HG03175 (cell line): ENCODE measurements at regions not wholly inside any gene's neighbourhood (a gene's known extent, or its start where the extent isn't known, plus 50 kb on each side); places are given as distances from the start of the nearest gene placed in this dataset.
"Not testable (repeated sequence)": the region's sequence is repeated elsewhere in the genome, so short reads cannot be mapped to it uniquely, and the experiment has no call there.

Source experiments
- ATAC-seq: cut with Tn5 transposase; IDR thresholded peaks from one replicate; pipeline ENCODE4 v1.9.1; 2021; ENCODE audit warnings: mild to moderate bottlenecking, moderate library complexity; ENCODE audit not compliant: unreplicated experiment

DNA sequence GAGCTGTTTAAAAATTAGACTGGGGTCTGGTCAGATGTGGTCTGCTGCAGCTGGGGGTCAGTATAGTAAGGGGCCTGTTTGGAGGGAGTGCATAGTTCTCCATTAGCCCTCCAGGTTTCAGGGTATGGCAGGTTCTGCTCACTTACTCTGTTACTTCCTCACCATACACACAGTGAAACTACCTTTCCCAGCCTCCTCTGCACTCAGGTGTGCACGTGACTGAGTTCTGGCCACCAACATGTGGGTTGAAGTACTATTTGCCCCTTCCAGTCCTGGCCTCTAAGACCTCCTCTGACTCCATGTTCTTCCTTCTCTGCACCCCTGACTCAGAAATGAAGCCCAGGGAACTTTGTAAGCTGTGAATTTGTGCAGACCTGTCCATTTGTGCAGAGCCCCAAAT lies 190.5 kb upstream of the CLINT1 start:
- ATAC-seq: no peak

DNA sequence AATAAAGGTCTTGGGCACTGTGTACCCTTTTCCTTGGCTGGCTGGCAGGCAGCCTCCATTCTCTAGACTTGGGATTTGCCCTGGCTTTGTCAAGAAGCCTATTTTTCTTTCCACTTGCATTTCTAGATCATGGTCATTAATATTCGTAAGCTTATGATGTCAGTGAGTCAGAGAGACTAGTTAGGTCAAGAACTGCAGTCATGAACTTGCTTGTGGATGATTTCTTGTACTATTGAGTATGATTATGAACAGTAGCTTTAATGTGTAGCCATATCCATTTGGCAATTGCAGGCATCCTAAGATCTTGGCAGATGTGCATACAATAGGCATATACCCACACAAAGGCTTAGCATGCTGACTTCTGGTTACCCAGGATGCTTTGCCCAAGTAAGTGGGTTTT lies 186.8 kb upstream of the CLINT1 start:
- ATAC-seq: no peak

DNA sequence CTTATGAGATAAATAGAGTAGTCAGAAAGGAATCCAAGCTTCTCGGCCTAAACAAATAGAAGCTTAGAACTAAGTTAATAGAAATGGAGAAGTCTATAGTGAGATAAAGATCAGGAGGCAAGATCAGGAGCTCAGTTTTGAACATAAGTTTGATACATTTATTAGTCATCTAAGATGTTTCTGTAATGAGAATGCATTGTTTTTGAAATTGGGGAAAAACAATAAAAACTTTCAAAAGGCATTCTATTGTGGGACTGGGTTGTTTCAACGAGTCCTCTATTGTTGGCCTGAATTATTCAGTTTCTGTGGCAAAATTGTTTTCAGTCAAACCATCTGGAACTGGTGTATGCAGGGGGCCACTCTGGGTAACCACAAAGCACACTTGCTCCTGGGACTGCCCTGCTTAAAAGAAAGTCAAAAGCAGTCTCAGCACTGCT lies 181.0 kb upstream of the CLINT1 start:
- no peak for ATAC-seq

GRCh38 chr5:158039441-158039840 lies 180.5 kb upstream of the CLINT1 start:
- no peak for ATAC-seq

GRCh38 chr5:158036983-158037595 lies 178.1 kb upstream of the CLINT1 start:
- ATAC-seq: not testable (repeated sequence)

DNA sequence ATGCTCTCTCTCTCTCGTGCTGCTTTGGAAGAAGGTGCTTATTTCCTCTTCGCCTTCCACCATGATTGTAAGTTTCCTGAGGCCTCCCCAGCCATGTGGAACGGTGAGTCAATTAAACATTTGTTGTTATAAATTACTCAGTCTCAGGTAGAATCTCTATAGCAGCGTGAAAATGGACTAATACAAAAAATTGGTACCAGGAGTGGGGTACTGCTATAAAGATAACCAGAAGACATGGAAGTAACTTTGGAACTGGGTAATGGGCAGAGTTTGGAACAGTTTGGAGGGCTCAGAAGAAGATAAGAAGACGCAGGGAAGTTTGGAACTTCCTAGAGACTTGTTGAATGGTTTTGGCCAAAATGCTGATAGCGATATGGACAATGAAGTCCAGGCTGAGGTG lies 175.6 kb upstream of the CLINT1 start:
- not testable (repeated sequence) for ATAC-seq

DNA sequence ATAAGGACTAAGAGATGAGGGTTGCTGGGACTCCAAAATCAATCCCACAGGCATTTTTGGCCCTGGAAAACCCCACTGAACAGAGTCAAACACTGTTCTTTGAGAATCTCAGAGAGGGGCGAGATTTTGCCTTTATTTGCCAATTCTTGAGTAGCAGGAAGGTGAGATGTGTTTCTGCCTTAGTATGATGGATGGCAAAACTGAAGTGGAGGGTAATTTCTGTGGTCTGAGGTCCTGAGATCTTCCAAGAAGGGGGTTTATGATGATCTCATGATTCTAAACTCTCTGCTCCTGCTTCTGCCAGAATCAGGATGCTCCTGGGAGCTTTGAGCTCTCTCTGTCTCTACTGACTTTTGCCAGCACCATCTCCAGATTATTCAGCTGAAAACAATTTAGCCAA lies 174.8 kb upstream of the CLINT1 start:
- ATAC-seq: no peak

DNA sequence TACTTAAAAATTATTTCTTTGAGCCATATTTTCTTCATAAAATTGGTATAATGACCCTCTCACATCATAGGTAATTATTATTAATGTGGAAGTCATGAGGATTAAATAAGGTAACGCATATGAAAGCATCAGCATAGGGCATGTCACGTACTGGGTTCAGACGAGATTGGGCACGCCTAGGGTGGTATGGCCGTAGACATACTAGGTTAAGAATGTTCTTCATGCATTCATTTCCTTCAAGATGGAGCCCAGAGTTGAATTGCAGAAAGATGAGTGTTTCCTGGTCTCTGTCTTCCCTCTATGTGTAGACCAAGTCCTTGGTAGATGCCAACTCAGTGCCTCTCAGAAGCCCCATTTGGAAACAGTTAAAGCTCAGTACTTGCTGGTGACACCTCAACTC lies 174.1 kb upstream of the CLINT1 start:
- no peak for ATAC-seq

- no peak for ATAC-seq
Observed at GRCh38 chr5:158032246-158032645, 173.3 kb upstream of the CLINT1 start.

- no peak for ATAC-seq
Observed at GRCh38 chr5:158027806-158028775, 169.1 kb upstream of the CLINT1 start.

GRCh38 chr5:158026304-158027031 lies 167.5 kb upstream of the CLINT1 start:
- no peak for ATAC-seq

DNA sequence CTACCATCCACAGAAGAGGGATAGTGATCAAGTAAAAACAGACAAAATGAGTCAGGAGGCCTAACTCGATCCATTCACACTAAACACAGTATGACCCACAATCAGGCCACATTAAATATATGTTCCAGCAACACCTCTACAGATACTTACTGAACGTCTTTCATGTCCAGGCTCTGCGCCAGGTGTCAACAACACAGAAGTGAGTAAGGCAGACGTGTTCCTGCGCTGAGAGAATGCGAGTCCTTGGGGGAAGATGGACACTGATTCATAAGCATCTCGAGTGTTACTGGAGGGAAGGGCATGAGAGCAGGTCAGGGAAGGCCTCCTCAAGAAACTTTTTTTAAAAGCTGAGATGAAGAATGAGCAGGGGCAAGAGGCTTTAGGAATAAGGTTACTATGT lies 164.3 kb upstream of the CLINT1 start:
- no peak for ATAC-seq

DNA sequence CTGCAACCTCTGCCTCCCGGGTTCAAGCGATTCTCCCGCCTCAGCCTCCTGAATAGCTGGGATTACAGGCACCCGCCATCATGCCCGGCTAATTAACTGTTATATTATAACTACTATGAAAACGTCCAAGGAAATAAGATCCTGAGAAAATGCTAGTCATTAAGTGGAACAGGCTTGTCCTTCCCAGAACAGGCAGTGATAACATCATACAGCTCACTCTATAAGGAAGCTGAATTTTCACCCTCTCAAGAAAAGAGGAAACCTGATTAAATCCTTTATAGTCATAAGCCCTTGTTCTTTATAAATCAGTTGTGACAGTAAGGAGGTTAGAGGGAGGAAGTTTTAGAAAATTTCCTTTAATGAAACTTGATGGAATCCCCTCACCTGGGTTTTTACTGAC lies 163.9 kb upstream of the CLINT1 start:
- ATAC-seq: no peak

GRCh38 chr5:158022393-158022792 lies 163.4 kb upstream of the CLINT1 start:
- no peak for ATAC-seq

DNA sequence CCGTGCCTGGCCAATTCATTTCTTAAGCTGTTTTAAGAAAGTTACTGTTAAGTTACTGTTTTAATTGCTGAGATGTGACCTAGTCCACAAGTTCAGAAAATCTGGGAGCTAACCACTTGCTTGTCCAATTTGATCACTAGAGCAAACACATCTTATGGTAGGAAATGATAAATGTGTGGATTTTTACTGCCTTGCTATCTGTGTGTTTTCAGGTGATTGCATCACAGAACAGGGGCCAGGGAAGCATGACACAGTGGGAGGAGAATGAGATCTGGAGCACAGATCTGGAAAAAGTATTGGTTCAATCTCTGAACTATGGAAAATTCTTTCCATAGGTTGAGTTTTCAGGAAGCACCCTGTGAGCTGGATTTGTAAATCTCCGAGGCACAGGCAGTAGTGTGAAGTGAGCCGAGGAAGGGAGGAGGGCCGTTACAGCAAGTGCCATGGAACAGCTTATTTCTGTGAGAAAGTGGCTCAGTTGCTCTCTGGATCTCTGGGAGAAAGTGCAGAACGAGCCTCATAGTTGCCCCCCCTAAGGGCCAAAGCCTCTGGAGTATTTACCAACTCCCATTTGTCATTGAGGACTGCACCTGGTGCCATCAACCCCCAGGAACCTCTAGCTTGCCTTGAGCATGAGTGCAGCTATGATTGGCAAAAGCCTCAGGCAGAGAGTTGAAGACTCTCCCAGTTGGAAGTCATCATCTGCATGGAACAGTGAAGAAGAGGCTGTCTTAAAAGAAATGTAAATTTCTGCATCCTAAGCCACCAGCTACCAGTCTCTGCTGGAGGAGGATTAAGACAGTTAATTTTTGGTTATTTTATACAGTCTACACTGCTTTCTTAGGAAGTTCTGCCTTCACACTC lies 161.8 kb upstream of the CLINT1 start:
- no peak for ATAC-seq

DNA sequence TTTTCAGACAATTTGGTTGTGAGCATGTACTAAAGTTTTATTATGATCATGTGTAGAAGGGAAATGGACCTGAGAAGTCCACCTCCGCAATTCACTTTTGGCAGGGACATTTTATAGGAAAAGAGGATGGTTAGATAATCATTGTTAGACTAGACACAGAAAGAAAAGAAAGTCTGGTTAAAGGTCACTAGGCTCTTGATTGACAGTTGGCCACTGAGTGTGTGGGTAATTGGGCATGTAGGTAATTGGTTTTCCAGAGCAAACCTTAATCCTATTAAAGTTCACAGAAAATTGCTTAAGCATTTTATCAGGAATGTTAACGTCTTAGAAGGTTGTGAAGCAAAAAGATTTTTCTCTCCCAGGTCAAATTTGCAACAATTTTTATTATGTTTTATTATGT lies 158.5 kb upstream of the CLINT1 start:
- ATAC-seq: no peak

DNA sequence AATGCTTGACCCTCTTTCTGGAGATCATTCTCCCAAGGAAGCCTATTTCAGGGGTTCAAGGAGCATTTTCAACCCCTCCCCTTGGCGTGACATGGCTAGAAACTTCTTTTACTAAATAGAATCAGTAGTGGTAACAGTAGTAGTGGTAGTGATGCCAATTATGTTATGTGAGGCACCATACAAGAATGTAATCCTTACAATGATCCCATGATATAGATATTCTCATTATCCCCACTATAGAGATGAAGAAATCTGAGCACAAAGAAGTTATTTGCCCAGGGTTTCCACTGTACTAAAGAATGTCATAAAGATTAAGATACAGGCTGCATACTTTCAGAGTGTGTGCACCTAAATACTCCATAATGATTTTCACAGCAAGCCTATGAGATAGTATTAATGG lies 155.4 kb upstream of the CLINT1 start:
- ATAC-seq: no peak

DNA sequence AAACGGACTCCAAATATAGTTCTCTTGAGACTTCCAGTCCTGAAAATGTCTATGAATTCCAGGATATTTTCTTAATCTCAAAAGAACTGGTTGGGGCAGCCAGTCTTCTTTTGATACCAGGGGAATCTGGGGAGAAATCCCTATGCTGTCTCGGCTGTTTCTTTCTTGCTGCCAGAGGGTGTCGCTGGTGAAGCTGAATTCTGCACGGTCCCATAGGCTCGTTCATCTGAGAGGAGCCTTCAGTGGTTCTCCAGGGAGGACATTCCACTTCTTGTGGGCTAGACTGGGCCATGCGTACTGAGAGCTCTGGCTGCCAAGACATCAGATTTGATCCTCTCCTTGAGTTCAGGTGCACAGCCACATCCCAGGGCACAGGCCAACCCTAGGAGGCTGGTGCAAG lies 155.0 kb upstream of the CLINT1 start:
- ATAC-seq: no peak

- ATAC-seq: no peak
Observed at GRCh38 chr5:158013303-158013702, 154.4 kb upstream of the CLINT1 start.

GRCh38 chr5:158011422-158011821 lies 152.5 kb upstream of the CLINT1 start:
- no peak for ATAC-seq

- ATAC-seq: no peak
Observed at GRCh38 chr5:158010831-158011230, 151.9 kb upstream of the CLINT1 start.
